ENCODE measurements at regions not wholly inside any gene's neighbourhood (a gene's known extent, or its start where the extent isn't known, plus 50 kb on each side); places are given as distances from the start of the nearest gene placed in this dataset.
A peak's percentile ranks its signal among the peaks of the same experiment; 100 is the strongest.

GRCh38 chr7:153521370-153521769, 530.8 kb upstream of the DPP6 start:
- no peak overlapping the region for H3K4me3 ChIP-seq (ENCODE audit: low read depth in 1 of 2, low read length in 2 of 2)
- 82 to 85% methylated on average over 5 of the region's 5 CpGs for WGBS, 2 donors

GRCh38 chr7:153522261-153522660, 529.9 kb upstream of the DPP6 start:
- no peaks in the 10 kb centered on the region for H3K27me3 ChIP-seq (ENCODE audit: control insufficient read depth in 1 of 2, insufficient read depth in 2 of 2, low read length in 2 of 2)
- no peak overlapping the region for H3K4me3 ChIP-seq (ENCODE audit: low read depth in 1 of 2, low read length in 2 of 2)
- no peak overlapping the region for H3K27ac ChIP-seq (ENCODE audit: low read depth in 2 of 2, low read length in 1 of 2)
- H3K36me3 ChIP-seq (ENCODE audit: control insufficient read depth in 2 of 2, insufficient read depth in 2 of 2, low read length in 1 of 2) = no peaks in the 10 kb centered on the region
- peaks cover 0 to 2% of the 10 kb centered on the region in 2 donors for H3K4me1 ChIP-seq (ENCODE audit: control insufficient read depth in 2 of 2, insufficient read depth in 2 of 2, low read length in 1 of 2)
- H3K9me3 ChIP-seq (ENCODE audit: control insufficient read depth in 2 of 2, insufficient read depth in 1 of 2, low read depth in 1 of 2, low read length in 1 of 2) = peaks cover 0 to 9% of the 10 kb centered on the region in 2 donors
- 44 to 49% methylated on average over 5 of the region's 5 CpGs for WGBS, 2 donors

More at GRCh38 chr7:153521370-153521769, 530.8 kb upstream of the DPP6 start:
- peaks cover 0 to 2% of the 10 kb centered on the region in 2 donors for H3K4me1 ChIP-seq (ENCODE audit: control insufficient read depth in 2 of 2, insufficient read depth in 2 of 2, low read length in 1 of 2)
- no peaks in the 10 kb centered on the region for H3K27me3 ChIP-seq (ENCODE audit: control insufficient read depth in 1 of 2, insufficient read depth in 2 of 2, low read length in 2 of 2)
- H3K27ac ChIP-seq (ENCODE audit: low read depth in 2 of 2, low read length in 1 of 2) = no peak overlapping the region
- no peaks in the 10 kb centered on the region for H3K36me3 ChIP-seq (ENCODE audit: control insufficient read depth in 2 of 2, insufficient read depth in 2 of 2, low read length in 1 of 2)
- H3K9me3 ChIP-seq (ENCODE audit: control insufficient read depth in 2 of 2, insufficient read depth in 1 of 2, low read depth in 1 of 2, low read length in 1 of 2) = peaks cover 0 to 4% of the 10 kb centered on the region in 2 donors

DNA sequence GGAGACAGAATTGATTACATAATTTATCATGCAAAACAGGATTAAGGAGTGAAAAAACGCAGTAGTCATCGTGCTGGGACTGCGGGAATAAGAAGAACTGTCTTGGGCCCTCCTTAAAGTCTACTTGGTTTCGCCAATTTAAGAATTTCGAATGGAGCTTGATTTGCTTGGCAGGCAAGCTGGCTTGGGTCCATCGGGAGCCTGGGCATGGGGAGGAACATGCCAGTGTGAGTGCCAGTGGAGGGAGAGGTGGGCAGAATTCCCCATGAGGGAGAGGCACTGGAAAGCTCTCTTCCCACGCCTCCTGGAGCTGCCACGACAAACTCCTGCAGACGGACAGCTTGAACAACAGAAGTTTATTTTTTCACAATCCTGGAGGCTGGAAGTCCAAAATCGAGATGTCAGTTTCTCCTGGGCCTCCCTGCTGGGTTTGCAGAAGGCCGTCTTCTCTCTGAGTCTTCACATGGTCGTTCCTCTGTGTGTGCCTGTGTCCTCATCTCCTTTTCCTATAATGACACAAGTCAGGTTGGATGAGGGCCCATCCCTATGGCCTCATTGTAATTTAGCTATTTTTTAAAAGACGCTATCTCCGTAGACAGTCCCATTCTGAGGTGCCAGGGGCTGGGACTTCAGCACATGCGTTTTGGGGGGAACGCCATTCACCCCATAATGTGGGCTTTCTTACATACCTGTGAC, 528.7 kb upstream of the DPP6 start:
- H3K4me1 ChIP-seq (ENCODE audit: control insufficient read depth in 2 of 2, insufficient read depth in 2 of 2, low read length in 1 of 2) = peaks cover 0 to 2% of the 10 kb centered on the region in 2 donors
- H3K9me3 ChIP-seq (ENCODE audit: control insufficient read depth in 2 of 2, insufficient read depth in 1 of 2, low read depth in 1 of 2, low read length in 1 of 2) = peaks cover 0 to 9% of the 10 kb centered on the region in 2 donors
- no peaks in the 10 kb centered on the region for H3K27me3 ChIP-seq (ENCODE audit: control insufficient read depth in 1 of 2, insufficient read depth in 2 of 2, low read length in 2 of 2)
- WGBS, 2 donors = 63 to 66% methylated on average over 16 of the region's 16 CpGs
- H3K36me3 ChIP-seq (ENCODE audit: control insufficient read depth in 2 of 2, insufficient read depth in 2 of 2, low read length in 1 of 2) = no peaks in the 10 kb centered on the region
- no peak overlapping the region for H3K4me3 ChIP-seq (ENCODE audit: low read depth in 1 of 2, low read length in 2 of 2)
- H3K27ac ChIP-seq (ENCODE audit: low read depth in 2 of 2, low read length in 1 of 2) = peak overlapping the region; percentile 47 to 82

GRCh38 chr7:153524070-153524601, 528.1 kb upstream of the DPP6 start:
- no peaks in the 10 kb centered on the region for H3K36me3 ChIP-seq (ENCODE audit: control insufficient read depth in 2 of 2, insufficient read depth in 2 of 2, low read length in 1 of 2)
- peaks cover 0 to 9% of the 10 kb centered on the region in 2 donors for H3K9me3 ChIP-seq (ENCODE audit: control insufficient read depth in 2 of 2, insufficient read depth in 1 of 2, low read depth in 1 of 2, low read length in 1 of 2)
- H3K27me3 ChIP-seq (ENCODE audit: control insufficient read depth in 1 of 2, insufficient read depth in 2 of 2, low read length in 2 of 2) = no peaks in the 10 kb centered on the region
- H3K27ac ChIP-seq (ENCODE audit: low read depth in 2 of 2, low read length in 1 of 2) = peak overlapping the region; percentile 47 to 82
- 13 to 17% methylated on average over 9 of the region's 9 CpGs for WGBS, 2 donors
- H3K4me1 ChIP-seq (ENCODE audit: control insufficient read depth in 2 of 2, insufficient read depth in 2 of 2, low read length in 1 of 2) = peaks cover 0 to 2% of the 10 kb centered on the region in 2 donors
- no peak overlapping the region for H3K4me3 ChIP-seq (ENCODE audit: low read depth in 1 of 2, low read length in 2 of 2)

DNA sequence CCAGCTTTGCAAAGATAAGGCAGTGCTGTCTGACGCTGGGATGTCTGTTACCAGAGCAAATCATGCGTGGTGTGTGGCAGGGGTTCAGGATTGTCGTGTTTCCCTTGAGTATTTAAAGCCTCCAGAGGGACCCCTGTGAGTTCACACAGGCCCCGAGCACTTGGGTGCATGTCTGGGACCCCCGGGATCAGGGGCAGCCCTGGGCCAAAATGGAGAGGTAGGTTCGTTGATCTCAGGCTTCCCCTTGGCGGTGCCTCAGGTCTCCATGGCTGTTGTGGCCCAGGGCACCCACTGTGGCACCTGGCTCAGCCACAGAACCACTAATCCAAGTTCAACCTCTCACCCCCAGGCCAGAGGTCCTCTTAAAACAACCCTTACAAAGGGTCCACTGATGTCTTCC, 523.1 kb upstream of the DPP6 start:
- 71 to 74% methylated on average over 7 of the region's 7 CpGs for WGBS, 2 donors

DNA sequence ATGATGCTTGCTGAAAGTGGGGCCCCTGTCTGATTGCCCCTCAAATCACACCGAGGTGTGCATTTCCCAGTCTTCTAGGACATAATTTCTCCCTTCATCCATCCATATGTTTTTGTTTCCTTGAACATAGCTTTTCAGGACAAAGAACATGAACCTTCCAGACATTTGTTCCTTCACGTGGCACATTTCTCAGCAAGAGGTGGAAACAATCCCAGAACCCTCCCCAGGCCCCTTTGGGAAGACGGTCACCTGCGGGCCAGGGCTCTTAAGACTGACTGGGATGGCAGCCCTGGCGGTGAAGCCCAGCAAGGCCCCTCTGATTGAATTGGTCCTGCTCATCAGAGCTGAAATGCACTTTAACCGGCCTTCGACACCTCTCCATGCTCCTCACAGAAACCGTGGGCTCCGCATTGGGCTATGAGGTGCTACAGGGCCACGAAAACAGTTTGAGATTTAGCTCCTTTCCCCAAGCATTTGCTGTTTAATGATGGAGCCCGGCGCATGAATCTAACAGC, 522.5 kb upstream of the DPP6 start:
- 84 to 87% methylated on average over 12 of the region's 12 CpGs for WGBS, 2 donors
- no peak overlapping the region for H3K27ac ChIP-seq (ENCODE audit: low read depth in 2 of 2, low read length in 1 of 2)
- no peaks in the 10 kb centered on the region for H3K27me3 ChIP-seq (ENCODE audit: control insufficient read depth in 1 of 2, insufficient read depth in 2 of 2, low read length in 2 of 2)
- peaks cover 0 to 4% of the 10 kb centered on the region in 2 donors for H3K9me3 ChIP-seq (ENCODE audit: control insufficient read depth in 2 of 2, insufficient read depth in 1 of 2, low read depth in 1 of 2, low read length in 1 of 2)
- no peak overlapping the region for H3K4me3 ChIP-seq (ENCODE audit: low read depth in 1 of 2, low read length in 2 of 2)
- H3K36me3 ChIP-seq (ENCODE audit: control insufficient read depth in 2 of 2, insufficient read depth in 2 of 2, low read length in 1 of 2) = no peaks in the 10 kb centered on the region
- peaks cover 0 to under 1% of the 10 kb centered on the region in 2 donors for H3K4me1 ChIP-seq (ENCODE audit: control insufficient read depth in 2 of 2, insufficient read depth in 2 of 2, low read length in 1 of 2)

More for the DNA sequence above, 523.1 kb upstream of the DPP6 start:
- Histone ChIP-seq H3K4me3 (ENCODE audit: low read depth in 1 of 2, low read length in 2 of 2) (no peak overlapping the region), H3K9me3 (ENCODE audit: control insufficient read depth in 2 of 2, insufficient read depth in 1 of 2, low read depth in 1 of 2, low read length in 1 of 2) (peaks cover 0 to 6% of the 10 kb centered on the region in 2 donors), H3K4me1 (ENCODE audit: control insufficient read depth in 2 of 2, insufficient read depth in 2 of 2, low read length in 1 of 2) (peaks cover 0 to 2% of the 10 kb centered on the region in 2 donors), H3K27me3 (ENCODE audit: control insufficient read depth in 1 of 2, insufficient read depth in 2 of 2, low read length in 2 of 2) (no peaks in the 10 kb centered on the region), H3K36me3 (ENCODE audit: control insufficient read depth in 2 of 2, insufficient read depth in 2 of 2, low read length in 1 of 2) (no peaks in the 10 kb centered on the region), H3K27ac (ENCODE audit: low read depth in 2 of 2, low read length in 1 of 2) (no peak overlapping the region)

DNA sequence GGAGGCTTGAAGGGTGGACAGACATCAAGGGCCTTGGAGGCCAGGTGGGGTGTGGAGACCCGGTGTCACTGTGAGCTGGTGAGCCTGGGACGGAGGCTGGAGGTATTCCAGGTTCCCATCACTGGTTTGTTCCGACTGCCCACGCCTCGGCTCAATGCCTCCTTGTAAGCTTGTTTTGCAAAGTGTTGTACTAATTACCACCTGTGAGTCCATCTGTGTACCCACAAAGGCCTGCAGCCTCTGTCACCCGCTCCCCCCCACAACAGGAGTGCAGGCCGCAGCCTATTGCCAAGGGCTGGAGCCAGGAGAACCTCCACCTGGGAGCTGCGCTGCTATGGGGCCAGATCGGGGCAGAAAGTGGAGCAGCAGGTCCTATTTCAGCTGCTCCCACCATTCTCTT, 521.8 kb upstream of the DPP6 start:
- Histone ChIP-seq H3K4me3 (ENCODE audit: low read depth in 1 of 2, low read length in 2 of 2) (no peak overlapping the region), H3K9me3 (ENCODE audit: control insufficient read depth in 2 of 2, insufficient read depth in 1 of 2, low read depth in 1 of 2, low read length in 1 of 2) (peaks cover 0 to 4% of the 10 kb centered on the region in 2 donors), H3K4me1 (ENCODE audit: control insufficient read depth in 2 of 2, insufficient read depth in 2 of 2, low read length in 1 of 2) (no peaks in the 10 kb centered on the region), H3K36me3 (ENCODE audit: control insufficient read depth in 2 of 2, insufficient read depth in 2 of 2, low read length in 1 of 2) (no peaks in the 10 kb centered on the region), H3K27me3 (ENCODE audit: control insufficient read depth in 1 of 2, insufficient read depth in 2 of 2, low read length in 2 of 2) (no peaks in the 10 kb centered on the region), H3K27ac (ENCODE audit: low read depth in 2 of 2, low read length in 1 of 2) (no peak overlapping the region)
- WGBS, 2 donors = 81 to 92% methylated on average over 9 of the region's 9 CpGs

- WGBS, 2 donors = 76 to 78% methylated on average over 2 of the region's 2 CpGs
These were observed 519.9 kb upstream of the DPP6 start for GRCh38 chr7:153532326-153532725.

DNA sequence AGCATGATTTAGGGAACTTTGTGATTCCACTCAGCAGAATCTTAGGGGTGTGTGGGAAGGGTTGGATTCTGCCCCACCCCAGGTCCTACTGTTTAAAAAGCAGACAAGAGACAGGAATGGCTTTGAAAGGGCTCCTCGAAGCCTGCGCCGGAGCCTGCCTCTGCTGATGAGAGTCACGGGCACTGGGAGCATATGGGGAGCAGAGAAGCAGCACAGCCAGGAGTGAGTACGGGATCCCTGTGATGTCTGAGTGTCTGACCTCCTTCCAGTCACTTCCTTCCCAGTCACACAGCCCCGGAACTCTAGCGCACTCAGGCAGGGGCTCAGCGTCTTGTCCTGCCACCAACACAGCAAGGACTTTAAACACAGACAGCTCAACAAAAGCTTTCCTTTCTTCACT, 514.9 kb upstream of the DPP6 start:
- no peaks in the 10 kb centered on the region for H3K27me3 ChIP-seq (ENCODE audit: control insufficient read depth in 1 of 2, insufficient read depth in 2 of 2, low read length in 2 of 2)
- WGBS, 2 donors = 58 to 62% methylated on average over 8 of the region's 8 CpGs
- H3K4me3 ChIP-seq (ENCODE audit: low read depth in 1 of 2, low read length in 2 of 2) = no peak overlapping the region

More at GRCh38 chr7:153532326-153532725, 519.9 kb upstream of the DPP6 start:
- Histone ChIP-seq H3K27ac (ENCODE audit: low read depth in 2 of 2, low read length in 1 of 2) (no peak overlapping the region), H3K36me3 (ENCODE audit: control insufficient read depth in 2 of 2, insufficient read depth in 2 of 2, low read length in 1 of 2) (no peaks in the 10 kb centered on the region), H3K27me3 (ENCODE audit: control insufficient read depth in 1 of 2, insufficient read depth in 2 of 2, low read length in 2 of 2) (no peaks in the 10 kb centered on the region), H3K4me1 (ENCODE audit: control insufficient read depth in 2 of 2, insufficient read depth in 2 of 2, low read length in 1 of 2) (no peaks in the 10 kb centered on the region), H3K4me3 (ENCODE audit: low read depth in 1 of 2, low read length in 2 of 2) (no peak overlapping the region), H3K9me3 (ENCODE audit: control insufficient read depth in 2 of 2, insufficient read depth in 1 of 2, low read depth in 1 of 2, low read length in 1 of 2) (no peaks in the 10 kb centered on the region)

More for the DNA sequence above, 514.9 kb upstream of the DPP6 start:
- H3K4me1 ChIP-seq (ENCODE audit: control insufficient read depth in 2 of 2, insufficient read depth in 2 of 2, low read length in 1 of 2) = no peaks in the 10 kb centered on the region
- H3K9me3 ChIP-seq (ENCODE audit: control insufficient read depth in 2 of 2, insufficient read depth in 1 of 2, low read depth in 1 of 2, low read length in 1 of 2) = no peaks in the 10 kb centered on the region
- no peak overlapping the region for H3K27ac ChIP-seq (ENCODE audit: low read depth in 2 of 2, low read length in 1 of 2)
- no peaks in the 10 kb centered on the region for H3K36me3 ChIP-seq (ENCODE audit: control insufficient read depth in 2 of 2, insufficient read depth in 2 of 2, low read length in 1 of 2)
